K562 (cell line): ENCODE measurements at regions not wholly inside any gene's neighbourhood (a gene's known extent, or its start where the extent isn't known, plus 50 kb on each side); places are given as distances from the start of the nearest gene placed in this dataset.

Experiments used
- CHCHD3 ChIP-seq: fragments of 250-450 bp; sonication (Bioruptor Pico); IDR thresholded peaks from 2 replicates; pipeline ENCODE4 v2.1.2; 2022; ENCODE audit warnings: mild to moderate bottlenecking
- CHD7 ChIP-seq: fragments of 200-600 bp; sonication (generic); IDR thresholded peaks from one replicate; pipeline ENCODE4 v1.6.1; 2012; ENCODE audit warnings: mild to moderate bottlenecking, low read depth, low read length, inconsistent platforms
- HOMEZ ChIP-seq: fragments of 250-450 bp; sonication (Bioruptor Pico); IDR thresholded peaks from 2 replicates; pipeline ENCODE4 v1.4.0; 2020; ENCODE audit warnings: mild to moderate bottlenecking, moderate library complexity
- IRF9 ChIP-seq: fragments of 450-650 bp; IDR thresholded peaks from 2 replicates; pipeline ENCODE4 v1.6.1; 2016; ENCODE audit warnings: missing biosample characterization, missing genetic modification characterization
- JUND ChIP-seq, 2 experiments: IDR thresholded peaks; 2 replicates in 1 of 2; 3 replicates in 1 of 2; pipeline ENCODE4 v1.6.1; 2011; ENCODE audit warnings: borderline replicate concordance in 2 of 2, low read depth in 2 of 2, low read length in 2 of 2, improper control_type of control experiment in 1 of 2, missing biosample characterization in 1 of 2, missing genetic modification characterization in 1 of 2, missing genetic modification reagents in 1 of 2
- PCBP1 ChIP-seq: fragments of 200-400 bp; formaldehyde crosslinking; IDR thresholded peaks from 2 replicates; pipeline ENCODE4 v1.6.1; 2018; ENCODE audit warnings: mild to moderate bottlenecking, low read depth, low read length; ENCODE audit not compliant: poor library complexity, severe bottlenecking
- RBM17 ChIP-seq: fragments of 200-400 bp; formaldehyde crosslinking; IDR thresholded peaks from 2 replicates; pipeline ENCODE4 v1.6.1; 2017; ENCODE audit warnings: low read depth, mild to moderate bottlenecking, low read length, borderline replicate concordance
- SNRNP70 ChIP-seq: fragments of 200-400 bp; formaldehyde crosslinking; optimal IDR thresholded peaks from 2 replicates; pipeline ENCODE3; 2017; ENCODE audit warnings: low read depth, low read length
- TEAD1 ChIP-seq, 2 experiments: fragments of 450-650 bp in 1 of 2; sonication (generic) in 1 of 2; formaldehyde crosslinking; IDR thresholded peaks; 2 replicates each; pipeline versions ENCODE4 v1.4.0 to v1.8.0; 2020 to 2022; ENCODE audit warnings: mild to moderate bottlenecking in 2 of 2, missing genetic modification reagents in 1 of 2
- VEZF1 ChIP-seq: fragments of 200-800 bp; sonication (Bioruptor generic); IDR thresholded peaks from 2 replicates; pipeline ENCODE4 v1.6.1; 2017; ENCODE audit warnings: missing genetic modification characterization, missing compliant biosample characterization
- ZNF232 ChIP-seq: sonication (generic); formaldehyde crosslinking; IDR thresholded peaks from 2 replicates; pipeline ENCODE4 v1.8.0; 2022; ENCODE audit warnings: mild to moderate bottlenecking, missing genetic modification reagents
- ZNF551 ChIP-seq: fragments of 250-450 bp; sonication (Bioruptor Pico); IDR thresholded peaks from 2 replicates; pipeline ENCODE4 v1.5.0; 2021; ENCODE audit warnings: mild to moderate bottlenecking, moderate library complexity

- TF ChIP-seq CHD7 (no peak), SNRNP70 (no peak), CHCHD3 (CRISPR knock-in tag) (no peak), ZNF232 (CRISPR knock-in tag) (no peak), VEZF1 (no peak), IRF9 (tag) (no peak), RBM17 (no peak), JUND (IDR thresholded peaks at IDR 0.05; ENCODE audit: borderline replicate concordance, low read depth, low read length) (peak; percentile 81), JUND (tag; IDR thresholded peaks at IDR 0.05; ENCODE audit: borderline replicate concordance, low read depth, low read length) (peak; percentile 34; the same call in 1 of the 3 replicates), TEAD1 (CRISPR knock-in tag; IDR thresholded peaks at IDR 0.05) (no peak), HOMEZ (no peak), ZNF551 (CRISPR knock-in tag) (no peak), PCBP1 (no peak)
These were observed 287.0 kb upstream of the STXBP5 start (continued) for GRCh38 chr6:146917182-146917581.
